ENCODE measurements at regions not wholly inside any gene's neighbourhood (a gene's known extent, or its start where the extent isn't known, plus 50 kb on each side); places are given as distances from the start of the nearest gene placed in this dataset.

DNA sequence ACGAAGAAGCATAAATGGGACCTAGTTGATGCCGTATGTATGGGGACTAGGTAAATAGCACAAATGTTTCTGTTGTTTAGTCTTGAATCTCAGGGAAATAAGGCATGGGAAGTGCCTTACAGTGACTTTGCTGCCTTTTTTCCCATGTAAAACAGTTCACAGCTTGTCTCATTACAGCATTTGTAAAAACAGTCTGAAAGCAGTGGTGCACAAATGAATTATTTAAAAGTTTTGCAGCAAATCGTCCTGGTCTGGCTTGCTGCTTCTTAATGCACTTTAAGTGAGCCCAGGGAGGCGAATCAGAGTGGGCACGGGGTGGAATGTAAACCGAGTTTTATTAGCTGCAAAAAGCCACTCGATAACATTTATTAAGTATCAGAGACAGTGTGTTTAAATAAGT, 302.0 kb upstream of the ETAA1 start:
- POLR2A ChIA-PET, result no interaction called here
- no peak for TF ChIP-seq EZH2 (IDR thresholded peaks at IDR 0.05; ENCODE audit: borderline replicate concordance, low read depth, low read length, severe bottlenecking)
- TF ChIP-seq FOS (IDR thresholded peaks at IDR 0.05; ENCODE audit: borderline replicate concordance, insufficient read depth, low read length), result no peak
- TF ChIP-seq, protein P1, sequence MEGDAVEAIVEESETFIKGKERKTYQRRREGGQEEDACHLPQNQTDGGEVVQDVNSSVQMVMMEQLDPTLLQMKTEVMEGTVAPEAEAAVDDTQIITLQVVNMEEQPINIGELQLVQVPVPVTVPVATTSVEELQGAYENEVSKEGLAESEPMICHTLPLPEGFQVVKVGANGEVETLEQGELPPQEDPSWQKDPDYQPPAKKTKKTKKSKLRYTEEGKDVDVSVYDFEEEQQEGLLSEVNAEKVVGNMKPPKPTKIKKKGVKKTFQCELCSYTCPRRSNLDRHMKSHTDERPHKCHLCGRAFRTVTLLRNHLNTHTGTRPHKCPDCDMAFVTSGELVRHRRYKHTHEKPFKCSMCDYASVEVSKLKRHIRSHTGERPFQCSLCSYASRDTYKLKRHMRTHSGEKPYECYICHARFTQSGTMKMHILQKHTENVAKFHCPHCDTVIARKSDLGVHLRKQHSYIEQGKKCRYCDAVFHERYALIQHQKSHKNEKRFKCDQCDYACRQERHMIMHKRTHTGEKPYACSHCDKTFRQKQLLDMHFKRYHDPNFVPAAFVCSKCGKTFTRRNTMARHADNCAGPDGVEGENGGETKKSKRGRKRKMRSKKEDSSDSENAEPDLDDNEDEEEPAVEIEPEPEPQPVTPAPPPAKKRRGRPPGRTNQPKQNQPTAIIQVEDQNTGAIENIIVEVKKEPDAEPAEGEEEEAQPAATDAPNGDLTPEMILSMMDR (IDR thresholded peaks at IDR 0.05; ENCODE audit: extremely low read depth in 1 of 2, insufficient read depth in 1 of 2, low read depth in 1 of 2, low read length in 2 of 2), result no peak
- TF ChIP-seq MYC (IDR thresholded peaks at IDR 0.05; ENCODE audit: low read depth, low read length), result no peak
- no peak for TF ChIP-seq POLR2A (IDR thresholded peaks at IDR 0.05; ENCODE audit: low read depth, low read length)
- TF ChIP-seq, protein P2, sequence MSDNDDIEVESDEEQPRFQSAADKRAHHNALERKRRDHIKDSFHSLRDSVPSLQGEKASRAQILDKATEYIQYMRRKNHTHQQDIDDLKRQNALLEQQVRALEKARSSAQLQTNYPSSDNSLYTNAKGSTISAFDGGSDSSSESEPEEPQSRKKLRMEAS (IDR thresholded peaks at IDR 0.05; ENCODE audit: insufficient read depth, insufficient read length), result no peak
- no peak for TF ChIP-seq JUN (IDR thresholded peaks at IDR 0.05; ENCODE audit: borderline replicate concordance, insufficient read depth, insufficient read length, low read depth)
- no peak for TF ChIP-seq POLR2AphosphoS5 (IDR thresholded peaks at IDR 0.05; ENCODE audit: insufficient read depth, low read depth, low read length)
- TF ChIP-seq GATA2 (IDR thresholded peaks at IDR 0.05; ENCODE audit: insufficient read depth, insufficient read length, low read depth, low read length), result no peak
- no peak overlapping the region for H2AFZ ChIP-seq (ENCODE audit: low read depth, low read length)

More for the DNA sequence above, 302.0 kb upstream of the ETAA1 start:
- Histone ChIP-seq H3K4me1 (ENCODE audit: control insufficient read depth, extremely low read depth, insufficient read depth, low read length) (no peaks in the 10 kb centered on the region), H3K9ac (replicated peaks; ENCODE audit: extremely low read depth, insufficient read depth, low read length) (no peak overlapping the region), H3K27me3 (ENCODE audit: control insufficient read depth in 2 of 2, insufficient read depth in 2 of 2, low read length in 2 of 2) (no peaks in the 10 kb centered on the region), H4K20me1 (replicated peaks; ENCODE audit: control insufficient read depth, extremely low read depth, insufficient read depth, low read length) (no peaks in the 10 kb centered on the region), H3K79me2 (ENCODE audit: control insufficient read depth, insufficient read depth, low read length) (no peaks in the 10 kb centered on the region), H3K36me3 (ENCODE audit: control insufficient read depth in 2 of 2, extremely low read depth in 1 of 2, insufficient read depth in 2 of 2, low read length in 2 of 2) (no peaks in the 10 kb centered on the region), H3K4me2 (ENCODE audit: insufficient read depth, low read length) (no peak overlapping the region), H3K4me3 (replicated peaks in 1 of 3; ENCODE audit: insufficient read depth in 1 of 3, low read depth in 1 of 3, low read length in 3 of 3) (no peak overlapping the region), H3K9me1 (replicated peaks; ENCODE audit: control insufficient read depth, extremely low read depth, insufficient read depth, low read length) (no peaks in the 10 kb centered on the region), H3K9me3 (replicated peaks; ENCODE audit: control insufficient read depth, insufficient read depth, low read length) (no peaks in the 10 kb centered on the region), H3K27ac (ENCODE audit: insufficient read depth, low read depth, low read length) (no peak overlapping the region)
- DNase-seq (ENCODE audit: low read depth, low spot score) (no peak), FAIRE-seq (no peak)
- CTCF ChIA-PET, result no interaction called here
- BruUV-seq (replicated peaks), result no TSS peak
- dilution Hi-C loops (cut with MboI; ENCODE audit: extremely low pct_ligation_motif_present, low sequenced_read_pairs) (no loop called here), intact Hi-C loops (cut with micrococcal nuclease) (no loop called here)

Measured in endothelial cell of umbilical vein (primary cell).